Parathyroid adenoma (tissue), 2 donors: ENCODE measurements at regions not wholly inside any gene's neighbourhood (a gene's known extent, or its start where the extent isn't known, plus 50 kb on each side); places are given as distances from the start of the nearest gene placed in this dataset.

Experiments used
- H2AFZ ChIP-seq: fragments of 300-600 bp; sonication (generic); one replicate; pipeline ENCODE4 v1.7.0; 2017; ENCODE audit warnings: antibody characterized with exemption, mild to moderate bottlenecking
- H3K27ac ChIP-seq: fragments of 300-600 bp; sonication (generic); one replicate; pipeline ENCODE4 v1.7.0; 2017
- H3K27me3 ChIP-seq: fragments of 300-600 bp; sonication (generic); one replicate; pipeline ENCODE4 v1.7.0; 2017; ENCODE audit warnings: low read length; ENCODE audit not compliant: control insufficient read depth, insufficient read depth
- H3K36me3 ChIP-seq: fragments of 300-600 bp; sonication (generic); one replicate; pipeline ENCODE4 v1.7.0; 2017; ENCODE audit warnings: low read length; ENCODE audit not compliant: control insufficient read depth, insufficient read depth
- H3K4me1 ChIP-seq: fragments of 300-600 bp; sonication (generic); one replicate; pipeline ENCODE4 v1.7.0; 2017; ENCODE audit warnings: control low read depth
- H3K4me2 ChIP-seq: fragments of 300-600 bp; sonication (generic); one replicate; pipeline ENCODE4 v1.7.0; 2017; ENCODE audit warnings: low read length
- H3K4me3 ChIP-seq: fragments of 300-600 bp; sonication (generic); one replicate; pipeline ENCODE4 v1.7.0; 2017; ENCODE audit warnings: low read depth, low read length
- H3K79me2 ChIP-seq: fragments of 300-600 bp; sonication (generic); one replicate; pipeline ENCODE4 v1.7.0; 2017; ENCODE audit warnings: control low read depth
- H3K9ac ChIP-seq: fragments of 300-600 bp; sonication (generic); one replicate; pipeline ENCODE4 v1.7.0; 2017; ENCODE audit warnings: mild to moderate bottlenecking
- H3K9me3 ChIP-seq: fragments of 300-600 bp; sonication (generic); one replicate; pipeline ENCODE4 v1.7.0; 2017; ENCODE audit warnings: low read length; ENCODE audit not compliant: control insufficient read depth
- TF ChIP-seq, protein P1 (sequence below): fragments of 300-600 bp; sonication (generic); IDR thresholded peaks from one replicate; pipeline ENCODE4 v1.7.0; 2017; ENCODE audit warnings: antibody characterized with exemption, mild to moderate bottlenecking
- donor health status: primary hyperparathyroidism.

DNA sequence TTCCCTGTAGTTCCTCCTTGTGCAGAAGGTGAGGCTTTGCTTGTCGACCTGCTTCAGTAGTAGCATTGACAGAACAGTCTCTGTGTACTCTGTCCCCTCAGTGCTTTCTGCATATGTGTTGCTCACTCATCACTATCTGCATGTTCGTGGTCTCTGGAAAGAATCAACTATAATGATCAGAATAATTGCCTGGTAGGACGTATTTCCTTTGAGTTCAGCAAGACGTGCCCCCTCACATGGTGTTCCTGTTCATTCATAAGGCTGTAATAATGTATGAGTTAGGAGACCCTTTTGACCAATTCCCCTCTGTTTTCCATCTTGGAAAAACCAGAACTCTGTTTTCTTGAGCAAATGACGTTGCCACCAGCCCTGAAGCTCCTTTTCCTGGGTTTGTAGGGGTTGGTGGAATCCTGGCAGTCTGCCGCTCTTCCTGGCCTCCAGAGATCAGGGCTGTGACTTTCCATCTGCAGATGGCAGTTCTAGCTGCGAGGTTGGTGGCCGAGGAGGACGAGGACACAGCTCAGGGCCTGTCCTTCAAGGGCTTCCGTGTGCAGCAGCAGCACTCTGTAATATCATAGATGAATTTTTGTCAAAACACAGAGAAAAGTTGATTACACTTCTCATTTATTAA is 61.9 kb downstream of the EXOSC2 start:
- Histone ChIP-seq H3K9ac (no peak overlapping the region), H3K27me3 (no peaks in the 10 kb centered on the region), H3K27ac (no peak overlapping the region), H3K4me2 (no peak overlapping the region), H2AFZ (no peak overlapping the region), H3K79me2 (peaks cover 22% of the 10 kb centered on the region), H3K9me3 (no peaks in the 10 kb centered on the region), H3K36me3 (no peaks in the 10 kb centered on the region), H3K4me3 (no peak overlapping the region), H3K4me1 (peaks cover 7% of the 10 kb centered on the region)
- TF ChIP-seq, protein P1, sequence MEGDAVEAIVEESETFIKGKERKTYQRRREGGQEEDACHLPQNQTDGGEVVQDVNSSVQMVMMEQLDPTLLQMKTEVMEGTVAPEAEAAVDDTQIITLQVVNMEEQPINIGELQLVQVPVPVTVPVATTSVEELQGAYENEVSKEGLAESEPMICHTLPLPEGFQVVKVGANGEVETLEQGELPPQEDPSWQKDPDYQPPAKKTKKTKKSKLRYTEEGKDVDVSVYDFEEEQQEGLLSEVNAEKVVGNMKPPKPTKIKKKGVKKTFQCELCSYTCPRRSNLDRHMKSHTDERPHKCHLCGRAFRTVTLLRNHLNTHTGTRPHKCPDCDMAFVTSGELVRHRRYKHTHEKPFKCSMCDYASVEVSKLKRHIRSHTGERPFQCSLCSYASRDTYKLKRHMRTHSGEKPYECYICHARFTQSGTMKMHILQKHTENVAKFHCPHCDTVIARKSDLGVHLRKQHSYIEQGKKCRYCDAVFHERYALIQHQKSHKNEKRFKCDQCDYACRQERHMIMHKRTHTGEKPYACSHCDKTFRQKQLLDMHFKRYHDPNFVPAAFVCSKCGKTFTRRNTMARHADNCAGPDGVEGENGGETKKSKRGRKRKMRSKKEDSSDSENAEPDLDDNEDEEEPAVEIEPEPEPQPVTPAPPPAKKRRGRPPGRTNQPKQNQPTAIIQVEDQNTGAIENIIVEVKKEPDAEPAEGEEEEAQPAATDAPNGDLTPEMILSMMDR = no peak

DNA sequence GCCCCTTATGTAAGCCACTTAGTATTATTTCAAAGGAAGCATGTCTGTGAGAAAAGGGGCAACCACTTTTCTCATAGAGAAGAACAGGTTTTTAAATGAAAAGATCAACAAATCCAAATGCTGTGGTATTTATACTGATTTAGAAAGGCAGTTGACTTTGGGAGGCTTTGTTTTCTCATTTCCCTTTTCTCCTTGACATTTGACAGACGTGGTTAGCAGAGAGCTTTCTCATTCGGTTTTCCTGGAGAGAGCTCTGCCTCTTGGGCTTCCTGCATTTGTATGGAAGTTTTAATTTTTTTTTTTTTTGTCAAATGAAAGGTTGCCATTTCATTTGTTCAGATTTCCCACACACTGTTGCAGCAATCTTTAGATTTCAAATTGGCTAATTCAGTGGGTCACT is 62.5 kb downstream of the EXOSC2 start:
- no peaks in the 10 kb centered on the region for H3K36me3 ChIP-seq
- no peaks in the 10 kb centered on the region for H3K27me3 ChIP-seq
- H3K9me3 ChIP-seq = no peaks in the 10 kb centered on the region
- no peak overlapping the region for H2AFZ ChIP-seq
- no peak overlapping the region for H3K9ac ChIP-seq
- no peak overlapping the region for H3K4me3 ChIP-seq
- H3K4me2 ChIP-seq = no peak overlapping the region
- H3K4me1 ChIP-seq = peaks cover 7% of the 10 kb centered on the region
- H3K27ac ChIP-seq = no peak overlapping the region
- TF ChIP-seq, protein P1 = no peak
- H3K79me2 ChIP-seq = peaks cover 20% of the 10 kb centered on the region

DNA sequence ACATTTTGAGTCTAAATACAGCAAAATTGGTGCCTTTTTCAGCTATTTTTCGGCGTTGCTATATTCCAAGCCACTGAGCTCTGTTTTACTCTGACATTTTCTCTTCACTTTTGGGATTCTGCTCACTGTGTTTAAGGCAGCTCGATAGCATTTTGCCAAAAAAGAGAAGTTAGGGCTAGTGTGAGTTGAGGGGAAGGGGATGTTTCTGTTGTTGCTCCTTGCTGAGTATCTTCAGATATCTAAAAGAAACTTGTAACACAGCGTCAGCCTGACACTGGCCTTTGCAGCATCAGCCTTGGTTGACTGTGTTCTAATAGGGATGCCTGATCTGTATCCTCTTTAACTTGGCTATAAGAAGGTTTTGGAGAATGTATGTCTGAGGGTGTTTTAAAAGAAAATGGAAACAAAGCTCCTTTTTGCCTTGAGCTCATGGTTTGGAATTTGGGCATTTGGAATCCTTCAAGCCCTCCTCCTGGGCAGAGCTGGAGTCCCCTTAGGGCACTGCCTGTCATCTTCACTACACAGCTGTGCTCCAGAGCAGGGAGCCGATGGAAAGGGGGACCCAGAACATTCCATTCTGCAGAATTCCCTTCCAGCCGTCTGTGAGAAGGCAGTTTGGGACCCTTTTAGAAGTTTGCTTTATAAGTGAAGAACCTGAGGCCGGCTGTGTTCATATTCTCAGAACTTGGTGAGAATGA is 63.0 kb downstream of the EXOSC2 start:
- no peak overlapping the region for H3K4me2 ChIP-seq
- TF ChIP-seq, protein P1 = no peak
- H3K79me2 ChIP-seq = peaks cover 24% of the 10 kb centered on the region
- H3K9me3 ChIP-seq = no peaks in the 10 kb centered on the region
- H3K27ac ChIP-seq = no peak overlapping the region
- no peak overlapping the region for H3K9ac ChIP-seq
- no peak overlapping the region for H3K4me3 ChIP-seq
- H2AFZ ChIP-seq = no peak overlapping the region
- H3K27me3 ChIP-seq = no peaks in the 10 kb centered on the region
- H3K36me3 ChIP-seq = no peaks in the 10 kb centered on the region
- H3K4me1 ChIP-seq = peaks cover 7% of the 10 kb centered on the region

DNA sequence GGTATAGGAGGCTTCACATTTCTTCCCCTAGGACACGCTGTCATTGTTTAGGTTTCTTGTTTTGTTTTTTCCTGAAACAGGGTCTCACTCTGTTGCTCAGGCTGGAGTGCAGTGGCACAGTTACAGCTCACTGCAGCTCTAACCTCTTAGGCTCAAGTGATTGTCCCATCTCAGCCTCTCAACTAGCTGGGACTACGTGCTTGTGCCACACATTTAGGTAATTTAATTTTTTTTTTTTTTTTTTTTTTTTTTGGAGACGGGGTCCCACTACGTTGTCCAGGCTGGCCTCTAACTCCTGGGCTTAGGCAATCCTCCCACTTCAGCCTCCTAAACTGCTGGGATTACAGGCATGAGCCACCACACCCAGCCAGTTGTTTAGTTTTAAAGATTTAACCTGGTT is 66.2 kb downstream of the EXOSC2 start:
- no peaks in the 10 kb centered on the region for H3K9me3 ChIP-seq
- H3K79me2 ChIP-seq = peaks cover 20% of the 10 kb centered on the region
- peaks cover 7% of the 10 kb centered on the region for H3K4me1 ChIP-seq
- no peaks in the 10 kb centered on the region for H3K36me3 ChIP-seq
- no peak overlapping the region for H3K4me2 ChIP-seq
- no peak overlapping the region for H3K4me3 ChIP-seq
- no peak overlapping the region for H3K9ac ChIP-seq
- no peaks in the 10 kb centered on the region for H3K27me3 ChIP-seq
- TF ChIP-seq, protein P1 = no peak
- no peak overlapping the region for H2AFZ ChIP-seq
- H3K27ac ChIP-seq = no peak overlapping the region
